HepG2 (cell line): ENCODE measurements at regions not wholly inside any gene's neighbourhood (a gene's known extent, or its start where the extent isn't known, plus 50 kb on each side); places are given as distances from the start of the nearest gene placed in this dataset.

Experiments
- ATAC-seq: fragments of 200-7000 bp; cut with Tn5 transposase; 3 replicates; pipeline ENCODE4 v1.9.1; 2020; ENCODE audit warnings: mild to moderate bottlenecking, moderate library complexity
- BruUV-seq: library from RNA; stranded (reverse); fragments of 400-500 nt; replicated peaks from 2 replicates; lab custom pipeline; 2021; lab: Mats Ljungman, UMichigan
- CTCF ChIA-PET: fragments of 300-600 bp; formaldehyde crosslinking; extraction: SDS; loops from one replicate; lab custom pipeline; 2021; ENCODE audit warnings: low total read pairs, inconsistent platforms, low intra/inter-chr PET ratio; lab: Yijun Ruan, JAX
- POLR2A ChIA-PET: fragments of 350-600 bp; sonication (Branson Sonifier 250); formaldehyde crosslinking; loops from one replicate; lab custom pipeline; 2020; ENCODE audit warnings: antibody characterized with exemption, inconsistent platforms; lab: Yijun Ruan, JAX
- DNase-seq: peaks from one replicate; pipeline ENCODE4 v3.0.0-alpha.2; 2015; ENCODE audit warnings: low spot score
- FAIRE-seq: peaks from 3 replicates; lab custom pipeline; 2011; peaks lifted over from hg19 to GRCh38; lab: Jason Lieb, UNC
- H2AFZ ChIP-seq: one replicate; pipeline ENCODE4 v1.6.1; 2011; ENCODE audit warnings: low read length, inconsistent platforms
- H3K27ac ChIP-seq: fragments of 300-600 bp; 3 replicates; pipeline ENCODE4 v1.8.0; 2011; ENCODE audit warnings: mixed run types, mild to moderate bottlenecking, mixed read lengths, low read length, inconsistent platforms; ENCODE audit not compliant: insufficient read depth; ENCODE audit errors: extremely low read length
- H3K27me3 ChIP-seq, 2 experiments: fragments of 200-600 bp in 1 of 2; 2 replicates in 1 of 2; 3 replicates in 1 of 2; pipeline versions ENCODE4 v1.6.0 to v1.8.0; 2011; ENCODE audit warnings: low read length in 2 of 2, mild to moderate bottlenecking in 2 of 2, moderate library complexity in 2 of 2, inconsistent platforms in 1 of 2; ENCODE audit not compliant: insufficient read depth in 2 of 2, control insufficient read depth in 1 of 2
- H3K36me3 ChIP-seq, 2 experiments: fragments of 200-600 bp in 1 of 2; replicated peaks in 1 of 2; 2 replicates in 1 of 2; 3 replicates in 1 of 2; pipeline versions ENCODE4 v1.5.1 to v1.8.0; 2011; ENCODE audit warnings: low read length in 2 of 2, inconsistent platforms in 1 of 2; ENCODE audit not compliant: insufficient read depth in 2 of 2, control insufficient read depth in 1 of 2
- H3K4me1 ChIP-seq: 2 replicates; pipeline ENCODE4 v1.5.1; 2012; ENCODE audit warnings: low read length, inconsistent platforms; ENCODE audit not compliant: insufficient read depth
- H3K4me2 ChIP-seq: 2 replicates; pipeline ENCODE4 v1.6.0; 2011; ENCODE audit warnings: low read depth, low read length, inconsistent platforms
- H3K4me3 ChIP-seq, 3 experiments: fragments of 200-600 bp in 1 of 3; sonication (generic), shearing (Covaris generic) in 1 of 3; replicated peaks in 1 of 3; 2 replicates each; pipeline ENCODE4 v1.5.1; 2011 to 2016; ENCODE audit warnings: low read length in 3 of 3, inconsistent platforms in 2 of 3, low read depth in 2 of 3, mild to moderate bottlenecking in 2 of 3, control low read depth in 1 of 3, mixed read lengths in 1 of 3; ENCODE audit not compliant: insufficient read depth in 1 of 3
- H3K79me2 ChIP-seq: one replicate; pipeline ENCODE4 v1.6.1; 2011; ENCODE audit warnings: low read length, inconsistent platforms; ENCODE audit not compliant: insufficient read depth
- H3K9ac ChIP-seq: 2 replicates; pipeline ENCODE4 v1.6.0; 2011; ENCODE audit warnings: mild to moderate bottlenecking, low read depth, low read length, inconsistent platforms; ENCODE audit not compliant: insufficient read depth
- H3K9me3 ChIP-seq: 2 replicates; pipeline ENCODE4 v1.5.1; 2012; ENCODE audit warnings: mild to moderate bottlenecking, low read length
- H4K20me1 ChIP-seq: 2 replicates; pipeline ENCODE4 v1.6.0; 2011; ENCODE audit warnings: inconsistent platforms, mild to moderate bottlenecking, low read length, moderate library complexity; ENCODE audit not compliant: insufficient read depth
- AGO1 ChIP-seq: fragments of 200-400 bp; formaldehyde crosslinking; IDR thresholded peaks from 2 replicates; pipeline ENCODE4 v1.6.1; 2017; ENCODE audit warnings: mild to moderate bottlenecking, low read depth, low read length, moderate library complexity; ENCODE audit not compliant: poor library complexity, severe bottlenecking
- DBP ChIP-seq: sonication (generic); formaldehyde crosslinking; IDR thresholded peaks from 2 replicates; pipeline ENCODE4 v1.4.0; 2020; ENCODE audit warnings: missing genetic modification reagents; ENCODE audit errors: not compliant biosample characterization
- EZH2 ChIP-seq: conservative IDR thresholded peaks from 2 replicates; pipeline ENCODE4 v1.6.1; 2012; ENCODE audit warnings: mild to moderate bottlenecking, low read depth, low read length, moderate library complexity
- FOXC1 ChIP-seq: sonication (generic); formaldehyde crosslinking; IDR thresholded peaks from 2 replicates; pipeline ENCODE4 v1.8.0; 2022; ENCODE audit warnings: mild to moderate bottlenecking, missing genetic modification reagents, borderline replicate concordance
- IRX3 ChIP-seq: sonication (generic); formaldehyde crosslinking; IDR thresholded peaks from 2 replicates; pipeline ENCODE4 v1.8.1; 2023; ENCODE audit warnings: mild to moderate bottlenecking, low read depth, missing genetic modification reagents, borderline replicate concordance
- JUN ChIP-seq: sonication (generic); formaldehyde crosslinking; IDR thresholded peaks from 2 replicates; pipeline ENCODE4 v1.4.0; 2020; ENCODE audit warnings: mild to moderate bottlenecking, missing genetic modification reagents
- MTA1 ChIP-seq: sonication (generic); formaldehyde crosslinking; IDR thresholded peaks from 2 replicates; pipeline ENCODE4 v1.4.0; 2020; ENCODE audit warnings: missing genetic modification reagents, mild to moderate bottlenecking, borderline replicate concordance
- NPAS2 ChIP-seq: sonication (generic); formaldehyde crosslinking; IDR thresholded peaks from 2 replicates; pipeline ENCODE4 v1.8.0; 2022; ENCODE audit warnings: mild to moderate bottlenecking, missing genetic modification reagents, borderline replicate concordance
- SP5 ChIP-seq: IDR thresholded peaks from 2 replicates; pipeline ENCODE4 v1.6.1; 2016; ENCODE audit warnings: low read depth, borderline replicate concordance
- ZNF326 ChIP-seq: sonication (generic); formaldehyde crosslinking; IDR thresholded peaks from 2 replicates; pipeline ENCODE4 v1.4.0; 2020; ENCODE audit warnings: missing genetic modification reagents, borderline replicate concordance
- WGBS: methylation state at CpG from one replicate; pipeline ENCODE4 v1.1.6; 2017; ENCODE audit warnings: low lambda C conversion rate; 5-methylcytosine and 5-hydroxymethylcytosine counted together
- in situ Hi-C: cut with HindIII; loops from 2 replicates; pipeline ENCODE4 v1.10.0; 2017; ENCODE audit warnings: low pct_unique_long_range_greater_than_20kb; ENCODE audit not compliant: extremely low pct_ligation_motif_present
- intact Hi-C: fragments of 100-400 bp; cut with micrococcal nuclease; formaldehyde crosslinking; loops from one replicate; pipeline ENCODE4 v1.10.0; 2022; ENCODE audit not compliant: unreplicated experiment
- TF ChIP-seq, protein P1 (sequence below): conservative IDR thresholded peaks from 2 replicates; pipeline ENCODE4 v1.6.1; 2018; ENCODE audit warnings: missing genetic modification reagents

- no peaks in the 10 kb centered on the region for H3K36me3 ChIP-seq
- no peaks in the 10 kb centered on the region for H4K20me1 ChIP-seq
- H3K4me3 ChIP-seq, result no peak overlapping the region
- no peaks in the 10 kb centered on the region for H3K79me2 ChIP-seq
- FAIRE-seq (no peak), DNase-seq (no peak), ATAC-seq (no peak)
- no TSS peak for BruUV-seq
- TF ChIP-seq, protein P1, sequence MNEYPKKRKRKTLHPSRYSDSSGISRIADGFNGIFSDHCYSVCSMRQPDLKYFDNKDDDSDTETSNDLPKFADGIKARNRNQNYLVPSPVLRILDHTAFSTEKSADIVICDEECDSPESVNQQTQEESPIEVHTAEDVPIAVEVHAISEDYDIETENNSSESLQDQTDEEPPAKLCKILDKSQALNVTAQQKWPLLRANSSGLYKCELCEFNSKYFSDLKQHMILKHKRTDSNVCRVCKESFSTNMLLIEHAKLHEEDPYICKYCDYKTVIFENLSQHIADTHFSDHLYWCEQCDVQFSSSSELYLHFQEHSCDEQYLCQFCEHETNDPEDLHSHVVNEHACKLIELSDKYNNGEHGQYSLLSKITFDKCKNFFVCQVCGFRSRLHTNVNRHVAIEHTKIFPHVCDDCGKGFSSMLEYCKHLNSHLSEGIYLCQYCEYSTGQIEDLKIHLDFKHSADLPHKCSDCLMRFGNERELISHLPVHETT (CRISPR knock-in tag), result no peak
- no peak for TF ChIP-seq NPAS2 (CRISPR knock-in tag)
- no peak for TF ChIP-seq EZH2
- TF ChIP-seq AGO1, result no peak
- no peak for TF ChIP-seq MTA1
- H3K4me1 ChIP-seq, result no peaks in the 10 kb centered on the region
- 2% methylated on average over 2 of the region's 2 CpGs for WGBS
- no peak overlapping the region for H3K4me2 ChIP-seq
- intact Hi-C loops (no loop called here), in situ Hi-C loops (no loop called here)
- no peak overlapping the region for H2AFZ ChIP-seq
- no peaks in the 10 kb centered on the region for H3K9me3 ChIP-seq
- ChIA-PET POLR2A (no interaction called here), CTCF (no interaction called here)
- no peak overlapping the region for H3K9ac ChIP-seq
- H3K27ac ChIP-seq, result no peak overlapping the region
- H3K27me3 ChIP-seq, result peaks cover 0 to 5% of the 10 kb centered on the region in 2 experiments; a peak in 1 of 5 replicates
These were observed 217.8 kb upstream of the TLE4 start for GRCh38 chr9:79353856-79354520.

DNA sequence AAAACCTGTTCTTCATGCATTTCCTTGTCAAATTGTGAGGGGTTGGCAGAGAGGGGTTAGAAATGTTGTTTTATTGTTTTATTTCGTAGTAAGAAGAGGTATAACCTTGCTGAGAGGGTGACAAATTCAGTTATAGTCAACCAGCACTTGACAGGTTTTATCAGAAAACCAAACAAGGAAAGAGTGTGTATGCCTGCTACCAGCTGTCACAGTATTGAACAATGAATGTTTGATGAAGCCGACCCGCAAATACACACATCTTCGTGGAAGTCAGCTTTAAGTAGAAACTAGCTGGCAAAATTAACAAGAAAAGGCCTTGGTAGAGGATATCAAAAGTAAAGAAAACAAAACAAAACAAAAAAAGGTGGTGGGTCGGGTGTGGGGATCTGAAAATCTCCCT, 214.6 kb upstream of the TLE4 start:
- ATAC-seq, result no peak
- H3K27me3 ChIP-seq, result peaks cover 0 to 5% of the 10 kb centered on the region in 2 experiments; a peak in 1 of 5 replicates
- H3K79me2 ChIP-seq, result no peaks in the 10 kb centered on the region
- BruUV-seq, result no TSS peak
- DNase-seq, result no peak
- no peak for FAIRE-seq
- in situ Hi-C loops, result no loop called here
- H3K4me3 ChIP-seq, result no peak overlapping the region
- CTCF ChIA-PET, result no interaction called here
- intact Hi-C loops, result no loop called here
- H3K9me3 ChIP-seq, result no peaks in the 10 kb centered on the region
- H4K20me1 ChIP-seq, result no peaks in the 10 kb centered on the region
- 0% methylated on average over 5 of the region's 5 CpGs for WGBS
- H3K9ac ChIP-seq, result no peak overlapping the region
- no peaks in the 10 kb centered on the region for H3K4me1 ChIP-seq
- TF ChIP-seq JUN (CRISPR knock-in tag) (no peak), FOXC1 (CRISPR knock-in tag) (no peak), DBP (CRISPR knock-in tag) (no peak), ZNF326 (no peak), SP5 (CRISPR knock-in tag) (no peak), IRX3 (CRISPR knock-in tag) (no peak)
- H3K4me2 ChIP-seq, result no peak overlapping the region
- POLR2A ChIA-PET, result no interaction called here
- no peak overlapping the region for H2AFZ ChIP-seq
- H3K27ac ChIP-seq, result no peak overlapping the region
- H3K36me3 ChIP-seq, result no peaks in the 10 kb centered on the region
